WTC11 (cell line): ENCODE measurements at regions not wholly inside any gene's neighbourhood (a gene's known extent, or its start where the extent isn't known, plus 50 kb on each side); places are given as distances from the start of the nearest gene placed in this dataset.

Experiments
- ATAC-seq: fragments of 200-7000 bp; cut with Tn5 transposase; 2 replicates; pipeline ENCODE4 v1.10.0; 2021; ENCODE audit warnings: mild to moderate bottlenecking, moderate library complexity
- CTCF ChIA-PET: fragments of 300-600 bp; sonication (Branson Sonifier 250); formaldehyde crosslinking; loops from one replicate; lab custom pipeline; 2021; ENCODE audit warnings: antibody characterized with exemption; lab: Charles Lee
- POLR2A ChIA-PET: fragments of 350-600 bp; sonication (Branson Sonifier 250); formaldehyde crosslinking; loops from one replicate; lab custom pipeline; 2021; ENCODE audit warnings: antibody characterized with exemption; lab: Charles Lee
- DNase-seq: peaks from one replicate; pipeline ENCODE4 v3.0.0; 2021; ENCODE audit warnings: low spot score
- H3K27ac Mint-ChIP-seq: 2 replicates; pipeline ENCODE4 v1.8.0; 2021; ENCODE audit warnings: mixed read lengths
- H3K27me3 Mint-ChIP-seq: 2 replicates; pipeline ENCODE4 v1.8.0; 2021; ENCODE audit warnings: low read depth, mild to moderate bottlenecking, moderate library complexity, mixed read lengths
- H3K36me3 Mint-ChIP-seq: 2 replicates; pipeline ENCODE4 v1.8.0; 2021; ENCODE audit warnings: mixed read lengths
- H3K4me1 Mint-ChIP-seq: 2 replicates; pipeline ENCODE4 v1.8.0; 2022; ENCODE audit warnings: mixed read lengths
- H3K4me3 Mint-ChIP-seq: 2 replicates; pipeline ENCODE4 v1.8.0; 2021; ENCODE audit warnings: mild to moderate bottlenecking, moderate library complexity, mixed read lengths
- H3K9me3 Mint-ChIP-seq: 2 replicates; pipeline ENCODE4 v1.8.0; 2021; ENCODE audit warnings: mixed read lengths
- AR ChIP-seq: fragments of 250-450 bp; sonication (Bioruptor Pico); IDR thresholded peaks from 2 replicates; pipeline ENCODE4 v1.9.0; 2021; ENCODE audit warnings: mild to moderate bottlenecking
- CBFB ChIP-seq: sonication (generic); formaldehyde crosslinking; IDR thresholded peaks from 2 replicates; pipeline ENCODE4 v1.8.1; 2022; ENCODE audit warnings: mild to moderate bottlenecking, low read depth, missing genetic modification reagents
- CREB1 ChIP-seq: sonication (generic); formaldehyde crosslinking; IDR thresholded peaks from 2 replicates; pipeline ENCODE4 v1.8.0; 2023; ENCODE audit warnings: mild to moderate bottlenecking, missing genetic modification reagents
- ESRRA ChIP-seq: sonication (generic); formaldehyde crosslinking; IDR thresholded peaks from 2 replicates; pipeline ENCODE4 v1.8.1; 2022; ENCODE audit warnings: mild to moderate bottlenecking, missing genetic modification reagents, borderline replicate concordance
- FOXP1 ChIP-seq: sonication (generic); formaldehyde crosslinking; IDR thresholded peaks from 2 replicates; pipeline ENCODE4 v1.8.0; 2022; ENCODE audit warnings: missing genetic modification reagents, mild to moderate bottlenecking, moderate library complexity, borderline replicate concordance
- IRF2 ChIP-seq: sonication (generic); formaldehyde crosslinking; IDR thresholded peaks from 2 replicates; pipeline ENCODE4 v1.8.0; 2022; ENCODE audit warnings: low read depth, missing genetic modification reagents, borderline replicate concordance
- JUN ChIP-seq: sonication (generic); formaldehyde crosslinking; IDR thresholded peaks from 2 replicates; pipeline ENCODE4 v1.8.0; 2023; ENCODE audit warnings: mild to moderate bottlenecking, missing genetic modification reagents
- MYBL2 ChIP-seq: sonication (generic); formaldehyde crosslinking; IDR thresholded peaks from 2 replicates; pipeline ENCODE4 v1.8.1; 2023; ENCODE audit warnings: mild to moderate bottlenecking, moderate library complexity, missing genetic modification reagents
- NFE2L1 ChIP-seq: sonication (generic); formaldehyde crosslinking; IDR thresholded peaks from 2 replicates; pipeline ENCODE4 v1.8.1; 2023; ENCODE audit warnings: missing genetic modification reagents
- NFYB ChIP-seq: sonication (generic); formaldehyde crosslinking; conservative IDR thresholded peaks from 2 replicates; pipeline ENCODE4 v1.8.0; 2022; ENCODE audit warnings: low read depth, missing genetic modification reagents
- PRRX2 ChIP-seq: fragments of 250-450 bp; sonication (Bioruptor Pico); IDR thresholded peaks from 2 replicates; pipeline ENCODE4 v1.8.0; 2021; ENCODE audit warnings: mild to moderate bottlenecking
- SMAD4 ChIP-seq: sonication (generic); formaldehyde crosslinking; IDR thresholded peaks from 2 replicates; pipeline ENCODE4 v1.8.0; 2022; ENCODE audit warnings: mild to moderate bottlenecking, missing genetic modification reagents
- TCF7 ChIP-seq: sonication (generic); formaldehyde crosslinking; IDR thresholded peaks from 2 replicates; pipeline ENCODE4 v1.8.0; 2022; ENCODE audit warnings: mild to moderate bottlenecking, low read depth, missing genetic modification reagents, moderate library complexity
- ZNF263 ChIP-seq: sonication (generic); formaldehyde crosslinking; IDR thresholded peaks from 2 replicates; pipeline ENCODE4 v1.8.1; 2022; ENCODE audit warnings: low read depth, mild to moderate bottlenecking, moderate library complexity, missing genetic modification reagents
- TF ChIP-seq, protein P1 (sequence below): sonication (generic); formaldehyde crosslinking; IDR thresholded peaks from 2 replicates; pipeline ENCODE4 v1.8.1; 2023; ENCODE audit warnings: mild to moderate bottlenecking, missing genetic modification reagents, borderline replicate concordance
- TF ChIP-seq, protein P2 (sequence below): sonication (generic); formaldehyde crosslinking; IDR thresholded peaks from 2 replicates; pipeline ENCODE4 v1.8.1; 2023; ENCODE audit warnings: mild to moderate bottlenecking, missing genetic modification reagents
- TF ChIP-seq, protein P3 (sequence below): fragments of 250-450 bp; sonication (Bioruptor Pico); conservative IDR thresholded peaks from 2 replicates; pipeline ENCODE4 v1.9.0; 2021; ENCODE audit warnings: mild to moderate bottlenecking
- TF ChIP-seq, protein P4 (sequence below): fragments of 250-450 bp; sonication (Bioruptor Pico); IDR thresholded peaks from 2 replicates; pipeline ENCODE4 v1.8.0; 2021; ENCODE audit warnings: mild to moderate bottlenecking
- TF ChIP-seq, protein P5 (sequence below): sonication (generic); formaldehyde crosslinking; IDR thresholded peaks from 2 replicates; pipeline ENCODE4 v1.8.0; 2022; ENCODE audit warnings: missing genetic modification reagents

DNA sequence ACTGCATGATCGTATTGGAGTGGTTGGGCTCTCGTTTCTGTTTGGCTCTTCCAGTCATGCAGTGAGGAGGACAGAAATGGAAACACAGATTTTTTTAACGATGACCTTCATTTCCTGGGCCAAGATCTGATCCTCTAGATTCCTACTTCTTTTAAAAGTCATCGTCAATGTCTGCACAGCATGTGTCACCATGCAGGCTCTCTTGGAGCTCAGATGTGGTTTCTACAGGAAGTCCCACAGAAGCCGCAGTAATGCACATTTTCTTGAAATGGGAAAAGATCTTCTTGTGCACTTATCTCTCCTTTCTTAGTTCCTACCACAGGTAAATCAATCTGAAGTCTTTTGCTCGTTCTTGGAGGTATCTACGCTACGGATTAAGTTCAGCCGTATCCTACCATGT is 626.9 kb downstream of the EFNB2 start:
- CTCF ChIA-PET: no interaction called here
- H3K4me3 Mint-ChIP-seq: no peak overlapping the region
- 0 out of 2 replicates have a peak, but pooled peaks cover 3% of the 10 kb centered on the region for H3K9me3 Mint-ChIP-seq
- no peak overlapping the region for H3K27ac Mint-ChIP-seq
- no peaks in the 10 kb centered on the region for H3K27me3 Mint-ChIP-seq
- TF ChIP-seq, protein P1, sequence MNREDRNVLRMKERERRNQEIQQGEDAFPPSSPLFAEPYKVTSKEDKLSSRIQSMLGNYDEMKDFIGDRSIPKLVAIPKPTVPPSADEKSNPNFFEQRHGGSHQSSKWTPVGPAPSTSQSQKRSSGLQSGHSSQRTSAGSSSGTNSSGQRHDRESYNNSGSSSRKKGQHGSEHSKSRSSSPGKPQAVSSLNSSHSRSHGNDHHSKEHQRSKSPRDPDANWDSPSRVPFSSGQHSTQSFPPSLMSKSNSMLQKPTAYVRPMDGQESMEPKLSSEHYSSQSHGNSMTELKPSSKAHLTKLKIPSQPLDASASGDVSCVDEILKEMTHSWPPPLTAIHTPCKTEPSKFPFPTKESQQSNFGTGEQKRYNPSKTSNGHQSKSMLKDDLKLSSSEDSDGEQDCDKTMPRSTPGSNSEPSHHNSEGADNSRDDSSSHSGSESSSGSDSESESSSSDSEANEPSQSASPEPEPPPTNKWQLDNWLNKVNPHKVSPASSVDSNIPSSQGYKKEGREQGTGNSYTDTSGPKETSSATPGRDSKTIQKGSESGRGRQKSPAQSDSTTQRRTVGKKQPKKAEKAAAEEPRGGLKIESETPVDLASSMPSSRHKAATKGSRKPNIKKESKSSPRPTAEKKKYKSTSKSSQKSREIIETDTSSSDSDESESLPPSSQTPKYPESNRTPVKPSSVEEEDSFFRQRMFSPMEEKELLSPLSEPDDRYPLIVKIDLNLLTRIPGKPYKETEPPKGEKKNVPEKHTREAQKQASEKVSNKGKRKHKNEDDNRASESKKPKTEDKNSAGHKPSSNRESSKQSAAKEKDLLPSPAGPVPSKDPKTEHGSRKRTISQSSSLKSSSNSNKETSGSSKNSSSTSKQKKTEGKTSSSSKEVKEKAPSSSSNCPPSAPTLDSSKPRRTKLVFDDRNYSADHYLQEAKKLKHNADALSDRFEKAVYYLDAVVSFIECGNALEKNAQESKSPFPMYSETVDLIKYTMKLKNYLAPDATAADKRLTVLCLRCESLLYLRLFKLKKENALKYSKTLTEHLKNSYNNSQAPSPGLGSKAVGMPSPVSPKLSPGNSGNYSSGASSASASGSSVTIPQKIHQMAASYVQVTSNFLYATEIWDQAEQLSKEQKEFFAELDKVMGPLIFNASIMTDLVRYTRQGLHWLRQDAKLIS (CRISPR knock-in tag): no peak
- no peak for TF ChIP-seq CREB1 (CRISPR knock-in tag)
- TF ChIP-seq NFYB (CRISPR knock-in tag): no peak
- TF ChIP-seq, protein P2, sequence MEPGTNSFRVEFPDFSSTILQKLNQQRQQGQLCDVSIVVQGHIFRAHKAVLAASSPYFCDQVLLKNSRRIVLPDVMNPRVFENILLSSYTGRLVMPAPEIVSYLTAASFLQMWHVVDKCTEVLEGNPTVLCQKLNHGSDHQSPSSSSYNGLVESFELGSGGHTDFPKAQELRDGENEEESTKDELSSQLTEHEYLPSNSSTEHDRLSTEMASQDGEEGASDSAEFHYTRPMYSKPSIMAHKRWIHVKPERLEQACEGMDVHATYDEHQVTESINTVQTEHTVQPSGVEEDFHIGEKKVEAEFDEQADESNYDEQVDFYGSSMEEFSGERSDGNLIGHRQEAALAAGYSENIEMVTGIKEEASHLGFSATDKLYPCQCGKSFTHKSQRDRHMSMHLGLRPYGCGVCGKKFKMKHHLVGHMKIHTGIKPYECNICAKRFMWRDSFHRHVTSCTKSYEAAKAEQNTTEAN (CRISPR knock-in tag): no peak
- TF ChIP-seq, protein P3, sequence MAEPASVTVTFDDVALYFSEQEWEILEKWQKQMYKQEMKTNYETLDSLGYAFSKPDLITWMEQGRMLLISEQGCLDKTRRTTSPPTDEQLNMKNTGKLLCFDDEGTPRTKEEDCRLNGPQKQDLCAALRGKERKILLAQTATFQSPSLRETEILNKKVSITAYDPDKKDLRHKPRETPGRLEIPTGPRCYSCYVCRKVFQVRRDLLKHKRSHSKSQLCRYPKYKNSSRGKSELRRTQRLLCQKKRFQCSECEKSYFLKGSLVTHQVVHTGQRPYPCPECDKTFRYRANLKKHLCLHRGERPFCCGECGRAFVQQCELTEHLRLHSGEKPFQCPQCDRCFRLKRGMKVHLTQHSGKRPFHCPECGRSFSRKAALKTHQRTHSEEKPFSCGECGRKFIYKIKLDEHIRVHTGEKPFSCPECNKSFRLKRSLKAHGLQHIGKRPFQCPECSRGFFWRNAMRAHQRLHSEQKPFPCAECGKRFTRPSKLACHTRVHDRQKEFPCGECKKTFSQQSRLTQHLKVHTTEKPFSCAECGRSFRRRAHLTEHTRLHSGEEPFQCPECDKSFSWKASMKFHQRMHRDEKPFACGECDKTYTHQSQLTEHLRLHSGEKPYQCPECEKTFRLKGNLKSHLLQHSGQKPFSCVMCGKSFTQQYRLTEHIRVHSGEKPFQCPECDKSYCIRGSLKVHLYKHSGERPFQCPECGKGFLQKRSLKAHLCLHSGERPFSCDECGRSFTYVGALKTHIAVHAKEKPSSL (CRISPR knock-in tag): no peak
- TF ChIP-seq, protein P4, sequence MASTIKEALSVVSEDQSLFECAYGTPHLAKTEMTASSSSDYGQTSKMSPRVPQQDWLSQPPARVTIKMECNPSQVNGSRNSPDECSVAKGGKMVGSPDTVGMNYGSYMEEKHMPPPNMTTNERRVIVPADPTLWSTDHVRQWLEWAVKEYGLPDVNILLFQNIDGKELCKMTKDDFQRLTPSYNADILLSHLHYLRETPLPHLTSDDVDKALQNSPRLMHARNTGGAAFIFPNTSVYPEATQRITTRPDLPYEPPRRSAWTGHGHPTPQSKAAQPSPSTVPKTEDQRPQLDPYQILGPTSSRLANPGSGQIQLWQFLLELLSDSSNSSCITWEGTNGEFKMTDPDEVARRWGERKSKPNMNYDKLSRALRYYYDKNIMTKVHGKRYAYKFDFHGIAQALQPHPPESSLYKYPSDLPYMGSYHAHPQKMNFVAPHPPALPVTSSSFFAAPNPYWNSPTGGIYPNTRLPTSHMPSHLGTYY (CRISPR knock-in tag): no peak
- TF ChIP-seq NFE2L1 (CRISPR knock-in tag): no peak
- no peak for TF ChIP-seq PRRX2 (CRISPR knock-in tag)
- no peak for TF ChIP-seq ZNF263
- POLR2A ChIA-PET: no interaction called here
- ATAC-seq (no peak), DNase-seq (no peak)
- H3K4me1 Mint-ChIP-seq: no peaks in the 10 kb centered on the region
- H3K36me3 Mint-ChIP-seq: no peaks in the 10 kb centered on the region

DNA sequence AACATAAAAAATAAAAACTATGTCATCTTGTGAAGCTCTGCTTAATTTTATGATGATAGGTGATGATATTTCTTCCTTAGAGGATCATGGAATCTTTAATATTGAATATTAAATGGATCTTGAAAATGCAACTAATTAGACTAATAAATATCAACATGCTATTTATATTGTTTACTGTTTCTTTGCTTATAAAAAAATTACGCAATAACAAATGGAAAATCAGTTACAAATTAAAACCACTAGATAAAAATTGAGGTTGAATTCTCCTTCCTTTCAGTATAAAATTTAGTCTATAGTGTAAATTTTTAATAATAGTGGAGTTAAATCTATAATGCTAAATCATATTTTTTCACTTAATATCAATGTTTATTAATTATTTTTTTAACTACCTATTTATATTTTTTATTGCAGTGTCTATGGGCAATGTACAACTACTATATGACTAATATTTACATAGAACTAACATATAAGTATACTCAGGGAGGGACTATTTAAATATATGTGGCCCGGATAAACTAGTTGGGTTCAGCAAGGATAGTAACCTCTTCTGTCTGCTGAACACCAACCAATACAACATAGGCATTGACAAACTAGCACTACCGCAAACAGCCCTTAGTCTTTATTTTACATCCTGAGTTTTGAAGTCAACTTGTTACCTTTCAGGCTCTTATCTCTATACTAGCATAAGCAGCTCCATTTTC is 628.0 kb downstream of the EFNB2 start:
- Mint-ChIP-seq H3K4me1 (no peaks in the 10 kb centered on the region), H3K36me3 (no peaks in the 10 kb centered on the region)
- ATAC-seq: no peak
- TF ChIP-seq PRRX2 (CRISPR knock-in tag) (no peak), JUN (CRISPR knock-in tag) (no peak), IRF2 (CRISPR knock-in tag) (no peak), FOXP1 (CRISPR knock-in tag) (no peak), SMAD4 (no peak), MYBL2 (CRISPR knock-in tag) (no peak), TCF7 (CRISPR knock-in tag) (no peak), AR (CRISPR knock-in tag) (no peak), NFYB (CRISPR knock-in tag) (no peak), ESRRA (CRISPR knock-in tag) (no peak), CBFB (no peak)
- TF ChIP-seq, protein P5, sequence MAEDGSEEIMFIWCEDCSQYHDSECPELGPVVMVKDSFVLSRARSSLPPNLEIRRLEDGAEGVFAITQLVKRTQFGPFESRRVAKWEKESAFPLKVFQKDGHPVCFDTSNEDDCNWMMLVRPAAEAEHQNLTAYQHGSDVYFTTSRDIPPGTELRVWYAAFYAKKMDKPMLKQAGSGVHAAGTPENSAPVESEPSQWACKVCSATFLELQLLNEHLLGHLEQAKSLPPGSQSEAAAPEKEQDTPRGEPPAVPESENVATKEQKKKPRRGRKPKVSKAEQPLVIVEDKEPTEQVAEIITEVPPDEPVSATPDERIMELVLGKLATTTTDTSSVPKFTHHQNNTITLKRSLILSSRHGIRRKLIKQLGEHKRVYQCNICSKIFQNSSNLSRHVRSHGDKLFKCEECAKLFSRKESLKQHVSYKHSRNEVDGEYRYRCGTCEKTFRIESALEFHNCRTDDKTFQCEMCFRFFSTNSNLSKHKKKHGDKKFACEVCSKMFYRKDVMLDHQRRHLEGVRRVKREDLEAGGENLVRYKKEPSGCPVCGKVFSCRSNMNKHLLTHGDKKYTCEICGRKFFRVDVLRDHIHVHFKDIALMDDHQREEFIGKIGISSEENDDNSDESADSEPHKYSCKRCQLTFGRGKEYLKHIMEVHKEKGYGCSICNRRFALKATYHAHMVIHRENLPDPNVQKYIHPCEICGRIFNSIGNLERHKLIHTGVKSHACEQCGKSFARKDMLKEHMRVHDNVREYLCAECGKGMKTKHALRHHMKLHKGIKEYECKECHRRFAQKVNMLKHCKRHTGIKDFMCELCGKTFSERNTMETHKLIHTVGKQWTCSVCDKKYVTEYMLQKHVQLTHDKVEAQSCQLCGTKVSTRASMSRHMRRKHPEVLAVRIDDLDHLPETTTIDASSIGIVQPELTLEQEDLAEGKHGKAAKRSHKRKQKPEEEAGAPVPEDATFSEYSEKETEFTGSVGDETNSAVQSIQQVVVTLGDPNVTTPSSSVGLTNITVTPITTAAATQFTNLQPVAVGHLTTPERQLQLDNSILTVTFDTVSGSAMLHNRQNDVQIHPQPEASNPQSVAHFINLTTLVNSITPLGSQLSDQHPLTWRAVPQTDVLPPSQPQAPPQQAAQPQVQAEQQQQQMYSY (CRISPR knock-in tag): no peak

More for the DNA sequence above, 628.0 kb downstream of the EFNB2 start:
- Mint-ChIP-seq H3K27ac (no peak overlapping the region), H3K4me3 (no peak overlapping the region), H3K9me3 (0 out of 2 replicates have a peak, but pooled peaks cover 3% of the 10 kb centered on the region), H3K27me3 (no peaks in the 10 kb centered on the region)
- DNase-seq: no peak
- CTCF ChIA-PET: no interaction called here
- POLR2A ChIA-PET: no interaction called here
